HCT116 (cell line): ENCODE measurements at regions not wholly inside any gene's neighbourhood (a gene's known extent, or its start where the extent isn't known, plus 50 kb on each side); places are given as distances from the start of the nearest gene placed in this dataset.

ENCODE experiments used
- ATAC-seq: fragments of 200-7000 bp; cut with Tn5 transposase; 2 replicates; pipeline ENCODE4 v1.9.1; 2020; ENCODE audit warnings: mild to moderate bottlenecking, moderate library complexity
- BruUV-seq: library from RNA; stranded (reverse); fragments of 400-500 nt; replicated peaks from 2 replicates; lab custom pipeline; 2021; lab: Mats Ljungman, UMichigan
- CTCF ChIA-PET: fragments of 300-600 bp; sonication (Branson Sonifier 250); formaldehyde crosslinking; loops from one replicate; lab custom pipeline; 2021; ENCODE audit warnings: antibody characterized with exemption; lab: Charles Lee
- POLR2A ChIA-PET: fragments of 300-600, 350-600 bp; sonication (Branson Sonifier 250); formaldehyde crosslinking; loops from one replicate; lab custom pipeline; 2021; ENCODE audit warnings: antibody characterized with exemption; lab: Charles Lee
- RAD21 ChIA-PET, 2 experiments: fragments of 300-600 bp; sonication (Branson Sonifier 250); formaldehyde crosslinking; loops; one replicate each; lab custom pipeline; 2023; ENCODE audit warnings: low total read pairs in 2 of 2; ENCODE audit not compliant: uncharacterized antibody in 2 of 2, unreplicated experiment in 2 of 2, low non-redundant PET in 1 of 2; lab: Charles Lee
- DNase-seq: peaks from one replicate; pipeline ENCODE4 v3.0.0-alpha.2; 2010; ENCODE audit warnings: low read depth, low spot score
- H2AFZ ChIP-seq: fragments of 200-600 bp; shearing (Covaris generic), sonication (generic); 2 replicates; pipeline ENCODE4 v1.6.1; 2017; ENCODE audit warnings: low read depth, mixed run types, mixed read lengths, antibody characterized with exemption, low read length; ENCODE audit not compliant: poor library complexity, severe bottlenecking
- H3K27ac ChIP-seq: 2 replicates; pipeline ENCODE4 v1.5.1; 2012; ENCODE audit warnings: low read depth, low read length
- H3K27me3 ChIP-seq: fragments of 200-600 bp; sonication (generic); 2 replicates; pipeline ENCODE4 v1.6.1; 2016; ENCODE audit warnings: mixed run types, low read length, mixed read lengths; ENCODE audit not compliant: insufficient read depth
- H3K36me3 ChIP-seq, 2 experiments: fragments of 200-500 bp in 1 of 2; fragments of 200-600 bp in 1 of 2; sonication (Bioruptor generic) in 1 of 2; sonication (generic) in 1 of 2; 2 replicates each; pipeline versions ENCODE4 v1.5.1 to v1.6.1; 2014 to 2016; ENCODE audit warnings: low read length in 2 of 2, inconsistent platforms in 1 of 2, mixed read lengths in 1 of 2, mixed run types in 1 of 2; ENCODE audit not compliant: insufficient read depth in 2 of 2, control insufficient read depth in 1 of 2
- H3K4me1 ChIP-seq, 2 experiments: fragments of 200-600 bp in 1 of 2; sonication (generic) in 1 of 2; 2 replicates each; pipeline versions ENCODE4 v1.5.1 to v1.6.1; 2012 to 2017; ENCODE audit warnings: low read length in 2 of 2, inconsistent platforms in 1 of 2, mild to moderate bottlenecking in 1 of 2, mixed read lengths in 1 of 2, mixed run types in 1 of 2, moderate library complexity in 1 of 2; ENCODE audit not compliant: insufficient read depth in 2 of 2, control insufficient read depth in 1 of 2
- H3K4me2 ChIP-seq: fragments of 200-600 bp; sonication (generic); 2 replicates; pipeline ENCODE4 v1.6.1; 2017; ENCODE audit warnings: mixed run types, low read length, mixed read lengths
- H3K4me3 ChIP-seq, 2 experiments: fragments of 200-600 bp in 1 of 2; sonication (generic) in 1 of 2; replicated peaks in 1 of 2; 2 replicates each; pipeline ENCODE4 v1.5.1; 2011 to 2016; ENCODE audit warnings: low read length in 2 of 2, control low read depth in 1 of 2, low read depth in 1 of 2, mild to moderate bottlenecking in 1 of 2, mixed read lengths in 1 of 2, mixed run types in 1 of 2
- H3K79me2 ChIP-seq: fragments of 200-600 bp; sonication (generic); 2 replicates; pipeline ENCODE4 v1.6.1; 2017; ENCODE audit warnings: mild to moderate bottlenecking, mixed run types, low read length, moderate library complexity, mixed read lengths; ENCODE audit not compliant: insufficient read depth
- H3K9ac ChIP-seq: fragments of 200-600 bp; sonication (generic); 2 replicates; pipeline ENCODE4 v1.6.1; 2016; ENCODE audit warnings: low read length, mixed read lengths
- H3K9me2 ChIP-seq: fragments of 200-600 bp; sonication (generic), shearing (Covaris generic); 2 replicates; pipeline ENCODE4 v1.6.1; 2017; ENCODE audit warnings: mixed run types, mild to moderate bottlenecking, moderate library complexity; ENCODE audit not compliant: insufficient read depth
- H3K9me3 ChIP-seq, 2 experiments: fragments of 200-500 bp in 1 of 2; fragments of 200-600 bp in 1 of 2; sonication (Bioruptor generic) in 1 of 2; sonication (generic) in 1 of 2; 2 replicates each; pipeline ENCODE4 v1.6.1; 2014 to 2017; ENCODE audit warnings: low read length in 2 of 2, mixed read lengths in 2 of 2, inconsistent platforms in 1 of 2, low read depth in 1 of 2, mild to moderate bottlenecking in 1 of 2, mixed run types in 1 of 2, moderate library complexity in 1 of 2; ENCODE audit not compliant: control insufficient read depth in 1 of 2, insufficient read depth in 1 of 2
- H4K20me1 ChIP-seq: fragments of 200-600 bp; sonication (generic), shearing (Covaris generic); 2 replicates; pipeline ENCODE4 v1.6.1; 2017; ENCODE audit warnings: mixed run types, mild to moderate bottlenecking, moderate library complexity; ENCODE audit not compliant: insufficient read depth
- ATF3 ChIP-seq: IDR thresholded peaks from 2 replicates; pipeline ENCODE4 v1.6.1; 2012
- CBX3 ChIP-seq: IDR thresholded peaks from 2 replicates; pipeline ENCODE4 v1.6.1; 2012; ENCODE audit warnings: low read depth
- CTCF ChIP-seq, 3 experiments: fragments of 200-600 bp in 1 of 3; sonication (generic) in 1 of 3; IDR thresholded peaks in 2 of 3; conservative IDR thresholded peaks in 1 of 3; 2 replicates each; pipeline ENCODE4 v1.5.1; 2012 to 2017; ENCODE audit warnings: low read depth in 2 of 3, low read length in 2 of 3, antibody characterized with exemption in 1 of 3, borderline replicate concordance in 1 of 3, control low read depth in 1 of 3, mild to moderate bottlenecking in 1 of 3, mixed read lengths in 1 of 3, mixed run types in 1 of 3, moderate library complexity in 1 of 3; ENCODE audit not compliant: insufficient read depth in 1 of 3
- EGR1 ChIP-seq: IDR thresholded peaks from 2 replicates; pipeline ENCODE4 v1.6.1; 2012; ENCODE audit warnings: low read depth
- EZH2phosphoT487 ChIP-seq: fragments of 200-600 bp; IDR thresholded peaks from 2 replicates; pipeline ENCODE4 v1.6.1; 2018; ENCODE audit warnings: antibody characterized with exemption, borderline replicate concordance
- JUND ChIP-seq: IDR thresholded peaks from 2 replicates; pipeline ENCODE4 v1.6.1; 2012
- MAX ChIP-seq: IDR thresholded peaks from 2 replicates; pipeline ENCODE4 v1.6.1; 2012
- POLR2AphosphoS5 ChIP-seq: IDR thresholded peaks from 2 replicates; pipeline ENCODE4 v1.6.1; 2011; ENCODE audit warnings: mild to moderate bottlenecking, low read depth, low read length, moderate library complexity
- SP1 ChIP-seq: IDR thresholded peaks from 2 replicates; pipeline ENCODE4 v1.6.1; 2012; ENCODE audit warnings: low read depth
- SRF ChIP-seq: IDR thresholded peaks from 2 replicates; pipeline ENCODE4 v1.6.1; 2012; ENCODE audit warnings: low read depth
- YY1 ChIP-seq: IDR thresholded peaks from 2 replicates; pipeline ENCODE4 v1.6.1; 2011; ENCODE audit warnings: low read length, low read depth, moderate library complexity, mild to moderate bottlenecking; ENCODE audit not compliant: insufficient replicate concordance; ENCODE audit errors: extremely low read depth
- ZNF274 ChIP-seq: fragments of 200-500 bp; sonication (Bioruptor generic); IDR thresholded peaks from 2 replicates; pipeline ENCODE4 v1.6.1; 2014; ENCODE audit warnings: mild to moderate bottlenecking, low read depth, low read length, inconsistent platforms
- intact Hi-C: fragments of 100-400 bp; cut with micrococcal nuclease; formaldehyde crosslinking; loops from 2 replicates; pipeline ENCODE4 v1.10.0; 2022

GRCh38 chrX:68935362-68935761 is 106.5 kb downstream of the EFNB1 start:
- Histone ChIP-seq H2AFZ (no peak overlapping the region), H3K9ac (no peak overlapping the region), H4K20me1 (no peaks in the 10 kb centered on the region), H3K4me2 (no peak overlapping the region), H3K9me2 (no peaks in the 10 kb centered on the region), H3K4me3 (no peak overlapping the region), H3K27me3 (no peaks in the 10 kb centered on the region), H3K27ac (no peak overlapping the region), H3K4me1 (peaks cover 0 to 18% of the 10 kb centered on the region in 2 experiments; a peak in 3 of 4 replicates), H3K36me3 (no peaks in the 10 kb centered on the region)
- DNase-seq: no peak
- RAD21 ChIA-PET: no interaction called here
- no peak for ATAC-seq
- no TSS peak for BruUV-seq
- intact Hi-C loops: no loop called here
- CTCF ChIA-PET: no interaction called here
- POLR2A ChIA-PET: no interaction called here
- TF ChIP-seq CBX3: no peak
- TF ChIP-seq, all 23 proteins: peak for 0
- no peaks in the 10 kb centered on the region for H3K79me2 ChIP-seq
- no peaks in the 10 kb centered on the region for H3K9me3 ChIP-seq

GRCh38 chrX:68934922-68935321 is 106.1 kb downstream of the EFNB1 start:
- no peaks in the 10 kb centered on the region for H3K9me2 ChIP-seq
- no peaks in the 10 kb centered on the region for H3K27me3 ChIP-seq
- no peak overlapping the region for H3K4me2 ChIP-seq
- H3K9me3 ChIP-seq: no peaks in the 10 kb centered on the region
- H3K27ac ChIP-seq: no peak overlapping the region
- H3K4me3 ChIP-seq: no peak overlapping the region
- ChIA-PET CTCF (no interaction called here), RAD21 (no interaction called here)
- H3K36me3 ChIP-seq: no peaks in the 10 kb centered on the region
- no TSS peak for BruUV-seq
- no peaks in the 10 kb centered on the region for H4K20me1 ChIP-seq
- no peak for DNase-seq
- no peak for TF ChIP-seq JUND
- no peak for TF ChIP-seq ATF3
- TF ChIP-seq MAX: no peak
- no peak for TF ChIP-seq ZNF274
- TF ChIP-seq EZH2phosphoT487: no peak
- TF ChIP-seq SP1: no peak
- no peak for TF ChIP-seq POLR2AphosphoS5
- TF ChIP-seq SRF: no peak
- TF ChIP-seq EGR1: no peak
- no peak for TF ChIP-seq CTCF (IDR thresholded peaks at IDR 0.05 in 2 of 3, conservative IDR thresholded peaks at IDR 0.05 in 1 of 3; ENCODE audit: borderline replicate concordance in 1 of 3, insufficient read depth in 1 of 3, low read depth in 2 of 3, low read length in 2 of 3)
- no peak for TF ChIP-seq YY1
- TF ChIP-seq, all 23 proteins: peak for 0
- peaks cover 0 to 22% of the 10 kb centered on the region in 2 experiments; a peak in 3 of 4 replicates for H3K4me1 ChIP-seq
- no peak for ATAC-seq
- intact Hi-C loops: no loop called here
- H3K79me2 ChIP-seq: no peaks in the 10 kb centered on the region
- H2AFZ ChIP-seq: no peak overlapping the region
- no peak overlapping the region for H3K9ac ChIP-seq
- POLR2A ChIA-PET: no interaction called here
